NB4 (cell line): ENCODE measurements at regions not wholly inside any gene's neighbourhood (a gene's known extent, or its start where the extent isn't known, plus 50 kb on each side); places are given as distances from the start of the nearest gene placed in this dataset.

ENCODE experiments used
- MYC ChIP-seq: IDR thresholded peaks from 2 replicates; pipeline ENCODE4 v1.6.1; 2011; ENCODE audit warnings: low read depth, low read length
- POLR2A ChIP-seq: IDR thresholded peaks from 2 replicates; pipeline ENCODE4 v1.6.1; 2011; ENCODE audit warnings: mild to moderate bottlenecking; ENCODE audit not compliant: insufficient read length; ENCODE audit errors: extremely low read depth
- TF ChIP-seq, protein P1 (sequence below): IDR thresholded peaks from one replicate; pipeline ENCODE4 v1.5.1; 2012; ENCODE audit warnings: low read depth, low read length
- TF ChIP-seq, protein P2 (sequence below): IDR thresholded peaks from 2 replicates; pipeline ENCODE4 v1.6.1; 2011; ENCODE audit warnings: low read depth, low read length

DNA sequence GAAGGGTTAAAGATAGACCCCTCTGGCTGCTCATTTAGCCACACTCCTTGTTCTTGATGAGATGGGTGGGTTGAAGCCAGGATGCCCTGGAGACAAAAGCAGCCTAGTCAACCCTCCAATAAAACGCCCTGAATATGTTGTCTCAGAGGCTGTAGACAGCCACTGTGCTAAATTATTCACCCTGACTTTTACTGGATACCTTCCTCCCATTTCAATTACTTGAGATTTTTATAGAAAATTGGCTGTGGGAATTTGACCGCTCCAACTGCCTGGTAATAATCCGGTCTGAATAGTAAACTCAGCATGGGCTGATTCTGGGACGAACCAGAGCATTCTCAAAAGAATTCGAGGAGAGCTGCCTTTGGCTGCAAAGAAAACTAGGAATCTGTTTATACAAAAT, 104.2 kb downstream of the SNX18 start:
- no peak for TF ChIP-seq POLR2A
- TF ChIP-seq, protein P1, sequence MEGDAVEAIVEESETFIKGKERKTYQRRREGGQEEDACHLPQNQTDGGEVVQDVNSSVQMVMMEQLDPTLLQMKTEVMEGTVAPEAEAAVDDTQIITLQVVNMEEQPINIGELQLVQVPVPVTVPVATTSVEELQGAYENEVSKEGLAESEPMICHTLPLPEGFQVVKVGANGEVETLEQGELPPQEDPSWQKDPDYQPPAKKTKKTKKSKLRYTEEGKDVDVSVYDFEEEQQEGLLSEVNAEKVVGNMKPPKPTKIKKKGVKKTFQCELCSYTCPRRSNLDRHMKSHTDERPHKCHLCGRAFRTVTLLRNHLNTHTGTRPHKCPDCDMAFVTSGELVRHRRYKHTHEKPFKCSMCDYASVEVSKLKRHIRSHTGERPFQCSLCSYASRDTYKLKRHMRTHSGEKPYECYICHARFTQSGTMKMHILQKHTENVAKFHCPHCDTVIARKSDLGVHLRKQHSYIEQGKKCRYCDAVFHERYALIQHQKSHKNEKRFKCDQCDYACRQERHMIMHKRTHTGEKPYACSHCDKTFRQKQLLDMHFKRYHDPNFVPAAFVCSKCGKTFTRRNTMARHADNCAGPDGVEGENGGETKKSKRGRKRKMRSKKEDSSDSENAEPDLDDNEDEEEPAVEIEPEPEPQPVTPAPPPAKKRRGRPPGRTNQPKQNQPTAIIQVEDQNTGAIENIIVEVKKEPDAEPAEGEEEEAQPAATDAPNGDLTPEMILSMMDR, result no peak
- TF ChIP-seq, protein P2, sequence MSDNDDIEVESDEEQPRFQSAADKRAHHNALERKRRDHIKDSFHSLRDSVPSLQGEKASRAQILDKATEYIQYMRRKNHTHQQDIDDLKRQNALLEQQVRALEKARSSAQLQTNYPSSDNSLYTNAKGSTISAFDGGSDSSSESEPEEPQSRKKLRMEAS, result no peak
- TF ChIP-seq MYC, result no peak
